ENCODE measurements at regions not wholly inside any gene's neighbourhood (a gene's known extent, or its start where the extent isn't known, plus 50 kb on each side); places are given as distances from the start of the nearest gene placed in this dataset.

DNA sequence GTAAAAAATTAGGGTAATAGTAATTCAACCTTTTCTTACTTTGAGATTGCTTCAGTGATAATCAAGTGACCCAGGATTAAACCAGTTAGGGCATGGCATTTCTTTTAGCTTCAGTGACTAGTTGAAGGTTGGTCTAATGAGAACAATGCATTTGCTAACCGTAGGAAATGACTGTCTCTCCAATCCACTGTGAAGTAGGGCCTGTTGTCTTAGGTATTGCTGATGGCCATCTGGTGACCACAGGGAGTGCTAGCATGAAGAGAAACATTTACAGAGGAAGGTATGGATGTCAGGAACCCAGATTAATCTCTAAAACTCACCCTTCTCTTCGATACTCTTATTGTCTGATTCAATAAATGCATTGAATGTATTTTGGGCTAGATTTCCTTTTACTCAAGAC, 535.9 kb upstream of the SEMA6A start:
- no peak for TF ChIP-seq POLR2A (IDR thresholded peaks at IDR 0.05)
- TF ChIP-seq, protein P1, sequence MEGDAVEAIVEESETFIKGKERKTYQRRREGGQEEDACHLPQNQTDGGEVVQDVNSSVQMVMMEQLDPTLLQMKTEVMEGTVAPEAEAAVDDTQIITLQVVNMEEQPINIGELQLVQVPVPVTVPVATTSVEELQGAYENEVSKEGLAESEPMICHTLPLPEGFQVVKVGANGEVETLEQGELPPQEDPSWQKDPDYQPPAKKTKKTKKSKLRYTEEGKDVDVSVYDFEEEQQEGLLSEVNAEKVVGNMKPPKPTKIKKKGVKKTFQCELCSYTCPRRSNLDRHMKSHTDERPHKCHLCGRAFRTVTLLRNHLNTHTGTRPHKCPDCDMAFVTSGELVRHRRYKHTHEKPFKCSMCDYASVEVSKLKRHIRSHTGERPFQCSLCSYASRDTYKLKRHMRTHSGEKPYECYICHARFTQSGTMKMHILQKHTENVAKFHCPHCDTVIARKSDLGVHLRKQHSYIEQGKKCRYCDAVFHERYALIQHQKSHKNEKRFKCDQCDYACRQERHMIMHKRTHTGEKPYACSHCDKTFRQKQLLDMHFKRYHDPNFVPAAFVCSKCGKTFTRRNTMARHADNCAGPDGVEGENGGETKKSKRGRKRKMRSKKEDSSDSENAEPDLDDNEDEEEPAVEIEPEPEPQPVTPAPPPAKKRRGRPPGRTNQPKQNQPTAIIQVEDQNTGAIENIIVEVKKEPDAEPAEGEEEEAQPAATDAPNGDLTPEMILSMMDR (IDR thresholded peaks at IDR 0.05) = no peak
